Nucleus accumbens (tissue), 56 donors: ENCODE measurements at regions not wholly inside any gene's neighbourhood (a gene's known extent, or its start where the extent isn't known, plus 50 kb on each side); places are given as distances from the start of the nearest gene placed in this dataset.
"Not testable (repeated sequence)": the region's sequence is repeated elsewhere in the genome, so short reads cannot be mapped to it uniquely, and the experiment has no call there.

Experiments
- DNase-seq, 56 donors: peaks; one replicate each; lab custom pipeline; 2025; lab: John Stamatoyannopoulos, UW

GRCh38 chr1:185517808-185518419 is 200.9 kb upstream of the IVNS1ABP start:
- no peak for DNase-seq

DNA sequence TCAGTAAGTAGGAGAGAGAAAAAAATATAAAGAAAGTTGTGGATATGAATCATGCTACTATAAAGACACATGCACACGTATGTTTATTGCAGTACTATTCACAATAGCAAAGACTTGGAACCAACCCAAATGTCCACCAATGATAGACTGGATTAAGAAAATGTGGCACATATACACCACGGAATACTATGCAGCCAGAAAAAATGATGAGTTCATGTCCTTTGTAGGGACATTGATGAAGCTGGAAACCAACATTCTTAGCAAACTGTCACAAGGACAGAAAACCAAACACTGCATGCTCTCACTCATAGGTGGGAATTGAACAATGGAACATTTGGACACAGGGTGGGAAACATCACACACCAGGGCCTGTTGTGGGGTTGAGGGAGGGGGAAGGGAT is 200.3 kb upstream of the IVNS1ABP start:
- DNase-seq, result not testable (repeated sequence)

GRCh38 chr1:185515696-185516095 is 198.7 kb upstream of the IVNS1ABP start:
- DNase-seq, result no peak

- DNase-seq, result no peak
Observed at GRCh38 chr1:185514311-185514710, 197.3 kb upstream of the IVNS1ABP start.

DNA sequence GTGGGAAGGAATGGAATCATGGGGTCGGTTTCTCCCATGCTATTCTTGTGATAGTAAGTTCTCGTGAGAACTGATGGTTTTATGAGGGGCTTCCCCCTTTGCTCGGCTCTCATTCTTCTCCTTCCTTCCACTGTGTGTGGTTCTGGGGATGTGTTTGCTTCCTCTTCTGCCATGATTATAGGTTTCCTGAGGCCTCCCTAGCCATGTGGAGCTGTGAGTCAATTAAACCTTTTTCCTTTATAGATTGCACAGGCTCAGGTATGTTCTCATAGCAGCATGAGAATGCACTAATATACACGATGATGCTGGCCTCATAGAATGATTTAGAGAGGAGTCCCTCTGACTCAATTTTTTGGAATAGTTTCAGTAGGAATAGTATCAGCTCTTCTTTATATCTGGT is 195.4 kb upstream of the IVNS1ABP start:
- no peak for DNase-seq

DNA sequence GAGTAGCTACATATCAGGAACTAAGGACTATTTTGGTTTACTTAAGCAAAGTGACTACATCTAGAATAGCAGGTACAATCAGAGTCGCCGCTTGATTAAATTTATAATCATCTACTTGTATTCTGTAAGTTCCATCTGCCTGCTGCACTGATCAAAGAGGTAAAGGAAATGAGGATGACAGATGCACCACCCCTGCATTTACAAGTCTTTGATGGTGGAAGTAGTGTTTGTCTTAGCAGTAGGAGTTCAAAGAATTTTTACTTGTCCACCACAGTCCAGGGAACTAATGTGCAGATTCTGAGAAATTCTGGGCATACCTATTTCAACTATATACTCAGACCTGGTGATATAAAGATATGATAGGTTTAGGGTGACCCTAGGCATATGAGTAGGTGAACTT is 184.1 kb upstream of the IVNS1ABP start:
- DNase-seq, result no peak

GRCh38 chr1:185500001-185500626 is 183.1 kb upstream of the IVNS1ABP start:
- DNase-seq, result no peak

- DNase-seq, result no peak
Observed at GRCh38 chr1:185498207-185498606, 181.2 kb upstream of the IVNS1ABP start.

DNA sequence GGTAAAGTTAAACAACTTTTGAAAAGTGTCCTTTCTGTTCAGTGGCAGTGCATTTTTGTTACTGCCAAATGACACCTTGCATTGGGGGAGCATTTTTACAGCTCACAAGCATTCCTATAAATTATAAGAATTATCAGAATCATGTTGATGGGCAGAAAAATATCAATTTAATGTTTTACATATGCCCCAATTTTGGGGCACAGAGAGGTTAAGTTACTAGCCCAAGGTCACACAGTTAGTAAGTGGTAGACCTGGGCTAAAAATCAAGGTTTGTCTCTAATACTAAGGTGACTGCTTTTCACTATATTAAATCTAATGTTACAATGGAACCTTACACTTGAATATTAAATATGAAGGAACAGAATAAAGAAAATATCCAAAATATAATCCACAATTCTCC is 180.1 kb upstream of the IVNS1ABP start:
- DNase-seq, result no peak

DNA sequence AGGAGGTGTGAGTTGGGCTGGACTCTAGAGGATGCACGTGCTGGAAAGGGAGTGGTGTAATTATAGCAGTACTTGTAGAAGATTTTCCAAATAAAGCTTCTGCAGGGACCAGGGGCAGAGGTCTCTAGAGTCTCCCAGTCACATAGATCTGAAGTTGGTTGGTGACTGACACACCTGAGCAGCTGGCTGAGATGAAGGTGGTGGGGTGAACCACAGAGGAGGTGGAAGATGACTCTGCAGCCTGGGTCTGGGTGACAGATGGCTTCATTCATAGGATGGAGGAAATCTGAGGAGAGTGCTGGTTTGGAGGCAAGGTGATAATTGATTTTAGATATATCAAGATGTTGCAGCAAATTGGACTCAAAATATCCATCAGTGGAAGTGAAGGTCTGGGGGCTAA is 178.9 kb upstream of the IVNS1ABP start:
- DNase-seq, result no peak

DNA sequence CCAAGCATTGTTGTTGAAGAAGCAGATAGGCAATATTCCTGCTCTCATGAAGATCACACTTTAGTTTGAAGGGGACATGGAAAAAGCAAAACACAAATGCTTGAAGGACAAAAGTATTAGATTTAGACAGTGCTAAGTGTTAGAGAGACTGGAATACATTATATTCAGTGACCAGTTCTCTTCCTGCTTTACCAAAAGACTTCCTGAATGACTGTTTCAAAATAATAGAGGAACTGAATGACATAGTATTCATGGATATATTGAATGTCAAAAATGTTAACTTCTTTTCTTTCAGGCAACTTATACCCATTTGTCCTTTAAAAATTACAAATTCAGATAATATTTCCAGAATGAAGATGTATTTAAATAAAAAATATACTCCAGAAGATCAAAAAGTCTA is 178.0 kb upstream of the IVNS1ABP start:
- no peak for DNase-seq

DNA sequence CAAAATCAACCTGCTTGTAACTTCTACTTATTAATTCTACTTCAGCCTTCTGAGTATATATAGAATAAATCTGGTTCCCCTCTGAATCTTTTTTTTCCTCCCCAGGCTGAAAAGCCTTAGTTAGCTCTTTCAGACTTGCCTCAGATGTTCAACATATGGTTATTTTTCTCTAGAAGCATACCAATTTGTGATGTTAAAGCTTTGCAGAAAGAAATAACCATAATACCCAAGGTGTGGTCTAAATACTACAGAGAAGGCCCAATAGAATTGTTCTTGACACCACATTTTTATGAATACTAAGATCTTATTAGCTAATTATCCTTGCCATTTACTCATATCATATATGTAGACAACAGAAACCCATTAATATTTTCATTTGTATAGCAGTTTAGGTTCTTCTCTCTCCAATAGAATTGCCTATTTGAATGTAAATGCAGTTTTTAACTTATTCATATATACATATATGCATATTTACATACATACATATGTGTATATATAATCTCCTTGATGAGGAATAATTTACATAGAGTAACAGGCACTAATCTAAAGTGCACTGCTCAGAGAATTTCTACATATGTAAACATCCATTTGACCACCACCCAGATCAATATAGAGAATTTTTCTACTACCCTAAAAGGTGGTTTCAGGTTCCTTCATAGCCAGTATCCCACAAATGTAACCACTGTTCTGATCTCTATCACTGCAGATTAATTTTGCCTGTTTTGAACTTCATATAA is 175.2 kb upstream of the IVNS1ABP start:
- DNase-seq, result no peak

DNA sequence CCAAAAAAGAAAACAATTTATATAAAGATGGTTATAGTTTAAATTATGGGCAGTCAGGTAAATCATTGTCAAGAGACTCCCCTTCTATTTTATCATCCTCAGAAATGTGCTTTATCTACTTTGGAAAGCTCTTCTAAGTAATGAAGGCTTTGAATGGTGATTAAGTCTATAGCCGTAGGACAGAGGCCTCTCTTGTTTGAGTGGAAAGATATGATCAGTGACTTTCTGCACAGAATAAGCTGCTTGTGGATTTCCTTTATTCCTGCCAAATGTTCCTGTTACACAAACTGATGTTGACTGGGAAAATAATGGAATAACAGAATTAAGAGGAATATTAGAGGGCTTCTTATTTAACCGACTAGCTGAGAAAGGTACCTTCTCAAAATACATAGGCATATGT is 174.6 kb upstream of the IVNS1ABP start:
- DNase-seq, result no peak

GRCh38 chr1:185490924-185491323 is 173.9 kb upstream of the IVNS1ABP start:
- no peak for DNase-seq

DNA sequence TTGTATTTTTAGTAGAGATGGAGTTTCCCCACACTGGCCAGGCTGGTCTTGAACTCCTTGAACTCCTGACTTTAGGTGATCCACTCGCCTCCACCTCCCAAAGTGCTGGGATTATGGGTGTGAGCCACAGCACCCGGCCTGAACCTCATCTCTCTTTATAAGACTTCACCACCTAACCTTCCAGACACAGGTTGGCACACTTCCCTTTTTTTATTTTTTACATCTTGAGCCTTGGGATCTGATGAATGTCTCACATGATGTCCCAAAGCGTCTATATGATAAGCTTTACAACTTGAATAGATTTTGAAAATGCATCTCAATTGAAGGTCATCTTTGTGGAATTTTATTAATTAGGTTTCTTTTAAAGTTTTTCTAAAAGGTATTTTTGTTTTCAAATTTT is 172.4 kb upstream of the IVNS1ABP start:
- DNase-seq, result no peak

DNA sequence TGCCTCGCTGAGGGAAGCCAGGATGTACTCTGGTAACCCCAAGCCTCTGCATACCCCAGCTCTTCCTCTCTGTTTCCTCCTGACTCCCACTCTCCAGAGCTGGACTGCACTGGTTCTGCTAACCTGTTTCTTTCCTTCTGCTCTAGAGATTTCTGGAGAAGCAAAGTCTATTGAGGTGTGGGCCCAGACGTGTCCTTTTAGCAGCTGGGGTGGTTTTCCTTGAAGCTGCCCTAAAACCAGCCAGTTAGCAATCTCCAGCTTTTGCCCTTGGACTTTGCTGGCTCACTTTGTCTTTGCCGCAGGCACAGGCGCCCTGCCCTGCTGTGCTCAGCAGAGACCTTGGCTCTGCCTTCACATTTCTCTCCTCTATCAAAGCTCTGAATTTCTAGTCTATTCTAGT is 171.8 kb upstream of the IVNS1ABP start:
- DNase-seq, result no peak

GRCh38 chr1:185487936-185488335 is 170.9 kb upstream of the IVNS1ABP start:
- no peak for DNase-seq

GRCh38 chr1:185487026-185487425 is 170.0 kb upstream of the IVNS1ABP start:
- no peak for DNase-seq

DNA sequence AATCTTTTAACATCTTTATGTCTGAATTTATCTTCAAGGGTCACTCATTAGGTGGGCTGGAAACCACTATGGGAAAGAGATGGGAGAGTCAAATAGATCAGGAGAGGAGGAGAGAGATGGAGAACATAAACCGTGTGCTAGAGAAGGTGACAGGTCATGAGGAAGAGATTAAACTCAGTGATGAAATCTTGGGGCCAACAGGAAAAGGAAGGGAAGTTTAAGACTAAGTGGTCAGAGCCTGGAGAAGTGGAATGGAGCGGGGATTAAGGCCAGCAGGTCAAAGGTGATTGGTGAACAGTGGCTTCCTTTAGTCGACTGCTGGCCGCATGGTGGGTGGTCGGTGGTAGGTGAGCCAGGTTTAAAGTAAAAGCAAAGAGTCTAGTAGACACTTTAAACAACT is 169.3 kb upstream of the IVNS1ABP start:
- no peak for DNase-seq

DNA sequence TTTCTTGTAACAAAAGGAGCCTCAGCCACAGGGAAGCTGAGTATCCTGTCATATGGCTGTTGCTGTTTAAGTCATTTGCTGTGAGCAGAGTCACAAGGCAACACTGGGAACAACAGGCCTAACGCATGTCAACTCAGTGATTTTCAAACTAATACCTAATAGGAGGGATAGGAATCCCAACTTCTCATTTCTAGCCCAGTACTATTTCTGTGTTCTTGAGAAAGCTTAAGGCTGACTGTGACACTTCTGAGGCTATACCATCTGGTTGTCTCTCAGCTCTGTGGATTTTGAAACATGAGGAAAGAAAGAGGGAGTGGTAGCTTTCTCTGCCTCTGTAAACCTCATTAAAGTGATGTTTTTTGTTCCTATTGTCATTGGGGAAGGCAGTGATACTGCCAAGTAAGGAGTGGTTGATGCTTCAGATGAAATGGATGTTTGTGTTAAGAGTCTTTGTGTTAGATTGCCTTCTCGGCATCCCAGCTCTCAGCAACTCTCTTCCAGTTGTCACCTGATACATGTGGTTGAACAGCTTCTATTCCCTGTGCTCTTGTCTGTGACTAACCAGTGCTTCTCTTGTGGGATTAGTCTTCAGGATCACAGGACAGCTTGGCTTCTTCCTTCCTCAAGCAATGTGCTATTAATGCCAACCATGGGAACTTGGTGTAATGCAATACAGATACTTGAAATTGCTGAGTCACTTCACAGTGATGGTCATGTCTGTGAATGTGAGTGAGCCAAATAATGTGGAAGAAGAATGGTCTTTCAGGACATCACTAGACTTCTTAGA is 166.8 kb upstream of the IVNS1ABP start:
- no peak for DNase-seq

GRCh38 chr1:185483217-185483616 is 166.2 kb upstream of the IVNS1ABP start:
- no peak for DNase-seq
